ENCODE measurements at regions not wholly inside any gene's neighbourhood (a gene's known extent, or its start where the extent isn't known, plus 50 kb on each side); places are given as distances from the start of the nearest gene placed in this dataset.
"Not testable (repeated sequence)": the region's sequence is repeated elsewhere in the genome, so short reads cannot be mapped to it uniquely, and the experiment has no call there.

DNA sequence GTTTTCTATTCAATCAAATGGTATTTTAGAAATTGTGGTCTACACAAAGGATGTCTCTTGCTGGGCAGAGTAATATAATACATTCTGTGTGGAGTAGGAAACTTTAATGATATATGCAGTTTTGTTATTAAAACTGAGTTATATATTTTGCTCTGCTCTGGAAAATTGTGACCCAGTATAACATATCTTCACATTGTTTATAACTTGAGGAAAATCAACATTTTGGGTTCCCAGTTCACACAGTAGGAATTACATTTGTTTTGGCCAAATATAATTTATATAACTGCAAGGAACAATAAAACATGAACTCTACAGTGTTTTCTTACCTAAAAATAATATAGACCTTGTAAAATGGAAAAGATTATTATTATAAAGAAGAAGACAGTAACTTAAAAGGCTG, 372.4 kb downstream of the OSR1 start:
- no peak for DNase-seq

DNA sequence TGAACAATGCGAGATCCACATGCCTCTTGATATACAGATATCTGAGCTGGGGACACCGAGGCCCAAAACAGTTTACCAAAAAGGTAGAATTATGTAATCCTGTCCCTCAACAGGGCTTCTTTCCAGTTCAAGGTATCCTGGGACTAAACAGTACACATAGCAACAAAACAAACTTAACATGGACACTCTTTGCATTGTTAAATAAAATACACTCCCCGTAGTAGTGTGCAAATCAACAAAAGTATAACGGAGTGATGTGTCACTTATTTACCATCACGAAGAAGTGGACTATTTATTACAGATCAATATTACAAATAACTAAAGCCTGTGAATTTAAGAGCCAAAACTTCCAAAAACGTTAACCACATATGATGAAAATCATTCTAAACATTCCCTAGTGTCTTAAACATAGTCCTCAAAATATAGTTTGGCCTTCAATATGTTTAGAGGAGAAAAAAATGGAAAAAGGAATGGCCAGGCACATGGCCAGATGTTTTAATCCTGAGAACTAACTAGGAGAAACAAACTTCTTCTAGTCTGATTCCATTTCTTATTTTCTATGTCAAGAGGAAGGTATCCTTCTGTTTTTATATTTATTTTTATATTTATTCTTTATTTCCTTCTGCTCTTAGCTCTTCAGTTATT, 377.5 kb downstream of the OSR1 start:
- no peak for DNase-seq

GRCh38 chr2:18980104-18980785, 378.2 kb downstream of the OSR1 start:
- DNase-seq, result no peak

- no peak for DNase-seq
Observed at GRCh38 chr2:18977409-18977808, 381.0 kb downstream of the OSR1 start.

GRCh38 chr2:18976168-18976961, 382.1 kb downstream of the OSR1 start:
- DNase-seq, result peak; percentile 59

- DNase-seq, result no peak
Observed at GRCh38 chr2:18975506-18976167, 382.8 kb downstream of the OSR1 start.

DNA sequence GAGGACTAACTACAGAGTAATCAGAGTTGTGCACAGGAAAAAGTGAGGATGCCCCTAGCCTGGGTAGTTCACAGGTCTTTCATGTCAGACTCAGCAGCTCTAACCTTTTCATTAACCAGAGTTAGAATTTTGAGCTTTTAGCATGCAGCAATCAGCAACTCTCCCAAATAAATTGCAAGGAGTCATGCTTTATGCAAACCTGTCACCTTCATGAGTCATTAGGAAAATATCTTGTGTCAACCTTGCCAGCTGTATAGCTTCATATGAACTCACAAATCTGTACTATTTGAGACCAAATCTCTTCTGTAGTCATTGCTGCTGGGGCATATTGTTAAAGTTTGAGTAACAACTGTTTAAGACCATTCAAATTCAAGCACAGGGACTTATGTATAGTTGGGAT, 382.3 kb upstream of the NT5C1B start:
- no peak for DNase-seq

- DNase-seq, result no peak
Observed at GRCh38 chr2:18971069-18971378, 381.7 kb upstream of the NT5C1B start.

GRCh38 chr2:18966131-18966530, 376.8 kb upstream of the NT5C1B start:
- DNase-seq, result no peak

DNA sequence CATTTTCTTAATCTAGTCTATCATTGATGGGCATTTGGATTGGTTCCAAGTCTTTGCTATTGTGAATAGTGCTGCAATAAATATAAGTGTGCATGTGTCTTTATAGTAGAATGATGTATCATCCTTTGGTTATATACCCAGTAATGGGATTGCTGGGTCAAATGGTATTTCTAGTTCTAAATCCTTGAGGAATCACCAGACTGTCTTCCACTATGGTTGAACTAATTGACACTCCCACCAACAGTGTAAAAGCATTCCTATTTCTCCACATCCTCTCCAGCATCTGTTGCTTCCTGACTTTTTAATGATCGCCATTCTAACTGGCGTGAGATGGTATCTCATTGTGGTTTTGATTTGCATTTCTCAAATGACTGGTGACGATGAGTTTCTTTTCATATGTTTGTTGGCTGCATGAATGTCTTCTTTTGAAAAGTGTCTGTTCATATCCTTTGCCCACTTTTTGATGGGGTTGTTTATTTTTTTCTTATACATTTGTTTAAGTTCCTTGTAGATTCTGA, 374.4 kb upstream of the NT5C1B start:
- DNase-seq, result not testable (repeated sequence)

DNA sequence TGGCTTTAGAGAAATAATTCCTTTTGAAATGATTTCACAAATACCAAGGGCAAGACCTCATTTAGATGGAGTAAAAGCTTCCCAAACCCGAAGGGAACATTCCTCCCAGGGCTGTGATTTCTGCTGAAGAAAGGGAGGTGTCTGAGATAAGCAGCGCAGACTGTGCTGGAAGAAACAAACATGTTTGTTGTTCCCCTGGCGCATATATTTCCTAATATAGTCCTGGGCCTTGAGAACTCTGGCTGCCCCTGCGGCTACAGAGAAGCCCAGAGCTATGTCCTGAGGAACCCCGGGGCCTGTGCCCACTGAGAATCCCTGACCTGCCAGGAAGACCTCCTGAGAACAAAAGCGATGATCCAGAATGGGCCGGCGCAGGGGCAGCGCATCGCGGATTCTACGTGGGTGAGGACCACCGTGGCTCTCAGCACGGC, 372.6 kb upstream of the NT5C1B start:
- DNase-seq, result no peak

DNA sequence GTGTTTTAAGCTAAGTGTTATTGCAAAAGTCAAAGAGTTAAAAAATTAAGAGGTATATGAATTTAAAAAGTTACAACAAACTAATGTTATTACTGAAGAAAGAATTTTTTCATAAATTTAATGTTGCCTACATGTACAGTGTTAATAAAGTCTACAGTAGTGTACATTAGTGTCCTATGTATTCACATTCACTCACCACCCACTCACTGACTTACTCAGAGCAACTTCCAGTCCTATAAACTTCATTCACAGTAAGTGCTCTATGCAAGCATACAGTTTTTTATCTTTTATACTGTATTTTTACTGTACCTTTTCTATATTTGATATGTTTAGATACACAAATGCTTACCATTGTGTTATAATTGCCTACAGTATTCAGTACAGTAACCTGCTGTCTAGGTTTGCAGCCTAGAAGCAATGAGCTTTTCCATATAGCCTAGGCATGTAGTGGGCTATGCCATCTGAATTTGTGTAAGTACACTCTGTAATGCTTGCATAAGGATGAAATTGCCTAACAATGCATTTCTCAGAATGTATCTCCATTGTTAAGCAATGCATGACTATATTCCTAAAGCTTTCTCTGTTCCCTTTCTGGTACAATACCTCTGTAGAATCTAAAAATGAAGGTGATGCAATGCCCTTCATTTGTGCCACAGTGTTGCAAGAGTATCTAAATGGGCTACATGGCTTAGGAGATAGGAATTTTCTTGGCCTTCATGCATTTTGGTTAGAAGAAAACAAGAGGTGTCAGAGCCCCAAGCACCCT, 370.8 kb upstream of the NT5C1B start:
- no peak for DNase-seq

- no peak for DNase-seq
Observed at GRCh38 chr2:18959200-18959599, 369.8 kb upstream of the NT5C1B start.

- no peak for DNase-seq
Observed at GRCh38 chr2:18957909-18958308, 368.5 kb upstream of the NT5C1B start.

DNA sequence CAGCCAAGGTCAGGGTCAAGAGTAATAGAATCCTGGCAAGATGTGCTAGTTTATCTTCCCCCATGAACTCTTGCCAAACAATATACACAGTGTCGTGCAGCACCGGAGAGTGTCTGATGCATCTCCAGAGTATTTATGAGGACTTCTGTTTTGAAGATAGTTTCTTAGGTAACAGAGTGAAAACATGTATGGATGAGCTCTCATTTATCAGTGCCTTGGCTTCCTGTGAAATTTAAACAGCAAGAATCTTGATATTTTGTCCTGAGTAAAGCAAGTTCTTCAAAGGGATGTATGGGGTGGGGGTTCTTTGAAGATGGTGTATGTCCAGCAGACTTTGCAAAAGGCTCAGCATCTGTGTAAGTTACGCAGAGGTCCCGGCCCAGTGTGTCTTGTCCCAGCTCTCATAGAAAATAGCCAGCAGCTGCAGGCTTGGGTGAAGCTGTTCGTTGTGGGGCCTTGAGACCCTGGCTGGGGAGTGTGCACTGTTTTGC, 361.0 kb upstream of the NT5C1B start:
- peak; percentile 12 for DNase-seq

DNA sequence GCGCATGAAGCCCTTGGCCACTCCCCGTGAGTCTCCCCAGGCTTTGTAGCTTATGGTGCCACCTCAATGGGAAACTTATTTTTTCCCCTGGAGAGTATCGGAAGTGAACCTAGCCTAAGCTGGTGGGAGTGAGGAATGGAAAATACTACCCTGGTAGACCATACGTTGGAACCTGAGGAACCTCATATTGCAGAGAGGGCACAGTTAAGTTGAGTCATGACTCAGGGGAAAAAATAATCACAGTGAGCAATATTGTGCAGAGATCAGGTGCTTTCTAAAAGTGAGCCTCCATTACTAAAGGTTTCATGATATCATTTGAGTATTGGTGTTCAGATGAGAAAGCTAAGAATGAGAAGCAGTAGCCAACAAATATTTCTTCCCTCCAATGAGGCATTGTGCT, 360.5 kb upstream of the NT5C1B start:
- DNase-seq, result no peak

DNA sequence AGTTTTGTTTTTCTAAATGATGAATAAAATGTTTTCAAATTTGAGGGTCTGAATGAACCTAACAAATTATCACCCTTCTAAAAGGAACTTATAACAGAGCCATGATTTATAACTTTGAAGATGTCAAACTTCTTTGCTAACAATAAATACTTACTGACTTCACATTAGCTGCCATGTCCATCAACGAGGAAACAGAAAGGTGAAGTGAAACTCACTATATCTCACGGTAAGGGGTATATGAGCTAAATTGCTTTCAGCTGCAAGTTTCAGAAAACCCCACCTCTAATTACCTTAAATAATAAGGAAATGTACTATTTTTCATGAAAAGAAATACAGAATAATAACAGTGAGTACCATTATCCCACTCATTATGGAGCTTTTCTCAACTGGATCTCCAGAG, 350.8 kb upstream of the NT5C1B start:
- no peak for DNase-seq

GRCh38 chr2:18939740-18940139, 350.4 kb upstream of the NT5C1B start:
- DNase-seq, result not testable (repeated sequence)

DNA sequence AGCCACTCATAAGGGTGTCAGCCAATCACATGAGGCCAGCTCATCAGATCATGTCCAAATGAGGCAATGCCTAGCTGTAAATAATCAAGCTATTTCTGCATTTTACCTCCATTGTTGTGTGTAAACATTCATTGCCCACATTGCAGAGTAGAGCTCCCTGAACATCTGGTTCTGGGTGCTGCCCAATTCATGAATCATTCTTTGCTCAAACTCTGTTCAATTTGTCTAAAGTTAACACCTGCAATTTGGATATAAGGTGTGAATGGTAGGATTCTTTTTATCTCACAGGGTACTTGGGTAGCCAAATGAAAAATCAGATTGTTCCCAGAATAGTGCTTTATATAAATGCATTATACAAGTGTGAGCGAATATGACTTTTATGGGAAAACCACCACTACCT, 345.5 kb upstream of the NT5C1B start:
- DNase-seq, result no peak

DNA sequence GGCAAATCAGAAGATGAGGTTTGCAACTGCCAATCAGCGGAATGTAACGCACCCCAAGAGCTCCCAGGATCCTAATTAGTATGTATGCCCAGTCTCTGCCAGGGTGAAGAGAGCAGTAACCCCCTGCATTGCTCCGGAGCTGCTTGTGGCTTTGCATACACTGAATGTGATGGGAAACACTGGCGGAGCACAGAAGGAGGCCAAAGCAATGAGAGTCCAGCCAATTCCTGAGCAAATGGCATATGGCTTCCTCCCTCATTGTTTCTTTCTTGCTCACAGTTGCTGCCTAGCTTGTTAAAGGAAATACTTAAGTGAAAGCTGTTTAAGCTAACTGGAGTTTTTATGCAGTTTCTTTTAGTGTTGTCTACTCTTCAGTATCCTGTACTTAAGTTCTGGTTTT, 343.5 kb upstream of the NT5C1B start:
- DNase-seq, result no peak

DNA sequence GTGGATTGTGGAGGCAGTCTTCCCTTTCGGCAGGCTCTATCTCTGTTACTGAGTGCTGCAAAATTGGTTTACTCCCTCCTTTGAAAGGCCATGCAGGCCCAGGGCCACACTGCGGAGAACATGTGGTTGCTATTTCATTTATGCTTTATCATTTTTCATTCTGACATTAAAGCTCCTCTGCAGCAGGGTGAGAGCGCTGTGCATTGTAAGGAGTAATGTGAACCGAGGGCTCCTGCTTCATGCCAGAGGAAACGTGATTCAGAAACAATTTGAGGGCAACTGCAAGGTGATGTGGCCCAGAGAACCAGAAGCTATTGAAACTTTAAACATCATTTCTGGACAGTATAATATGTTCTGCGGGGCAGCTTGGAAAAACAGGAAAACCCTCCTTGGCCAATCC, 341.6 kb upstream of the NT5C1B start:
- DNase-seq, result no peak

Data from renal pelvis (tissue), 1 donor.